Neural cell (in vitro differentiated cells): ENCODE measurements at regions not wholly inside any gene's neighbourhood (a gene's known extent, or its start where the extent isn't known, plus 50 kb on each side); places are given as distances from the start of the nearest gene placed in this dataset.

Experiments
- EP300 ChIP-seq: fragments of 450-650 bp; conservative IDR thresholded peaks from 2 replicates; pipeline ENCODE4 v1.6.1; 2014; ENCODE audit warnings: antibody characterized with exemption, mild to moderate bottlenecking, moderate library complexity; ENCODE audit not compliant: poor library complexity, severe bottlenecking
- EZH2 ChIP-seq: fragments of 200-600, 300-800 bp; shearing (Covaris generic), sonication (generic); IDR thresholded peaks from 2 replicates; pipeline ENCODE4 v1.6.1; 2014; ENCODE audit warnings: antibody characterized with exemption, low read length, borderline replicate concordance, mild to moderate bottlenecking; ENCODE audit not compliant: insufficient read depth, poor library complexity, severe bottlenecking
- POLR2AphosphoS5 ChIP-seq: IDR thresholded peaks from 2 replicates; pipeline ENCODE4 v1.6.1; 2012
- RAD21 ChIP-seq: fragments of 450-650 bp; conservative IDR thresholded peaks from 2 replicates; pipeline ENCODE4 v1.6.1; 2014; ENCODE audit warnings: antibody characterized with exemption, mild to moderate bottlenecking, moderate library complexity
- REST ChIP-seq: IDR thresholded peaks from 2 replicates; pipeline ENCODE4 v1.6.1; 2012; ENCODE audit warnings: borderline replicate concordance
- SMC3 ChIP-seq: fragments of 450-650 bp; conservative IDR thresholded peaks from 2 replicates; pipeline ENCODE4 v1.6.1; 2014; ENCODE audit warnings: antibody characterized with exemption, mild to moderate bottlenecking, moderate library complexity; ENCODE audit not compliant: poor library complexity
- TF ChIP-seq, protein P1 (sequence below): fragments of 450-650 bp; IDR thresholded peaks from 2 replicates; pipeline ENCODE4 v1.5.1; 2014; ENCODE audit warnings: antibody characterized with exemption, mild to moderate bottlenecking, moderate library complexity; ENCODE audit not compliant: poor library complexity, severe bottlenecking

- TF ChIP-seq, protein P1, sequence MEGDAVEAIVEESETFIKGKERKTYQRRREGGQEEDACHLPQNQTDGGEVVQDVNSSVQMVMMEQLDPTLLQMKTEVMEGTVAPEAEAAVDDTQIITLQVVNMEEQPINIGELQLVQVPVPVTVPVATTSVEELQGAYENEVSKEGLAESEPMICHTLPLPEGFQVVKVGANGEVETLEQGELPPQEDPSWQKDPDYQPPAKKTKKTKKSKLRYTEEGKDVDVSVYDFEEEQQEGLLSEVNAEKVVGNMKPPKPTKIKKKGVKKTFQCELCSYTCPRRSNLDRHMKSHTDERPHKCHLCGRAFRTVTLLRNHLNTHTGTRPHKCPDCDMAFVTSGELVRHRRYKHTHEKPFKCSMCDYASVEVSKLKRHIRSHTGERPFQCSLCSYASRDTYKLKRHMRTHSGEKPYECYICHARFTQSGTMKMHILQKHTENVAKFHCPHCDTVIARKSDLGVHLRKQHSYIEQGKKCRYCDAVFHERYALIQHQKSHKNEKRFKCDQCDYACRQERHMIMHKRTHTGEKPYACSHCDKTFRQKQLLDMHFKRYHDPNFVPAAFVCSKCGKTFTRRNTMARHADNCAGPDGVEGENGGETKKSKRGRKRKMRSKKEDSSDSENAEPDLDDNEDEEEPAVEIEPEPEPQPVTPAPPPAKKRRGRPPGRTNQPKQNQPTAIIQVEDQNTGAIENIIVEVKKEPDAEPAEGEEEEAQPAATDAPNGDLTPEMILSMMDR = no peak
- TF ChIP-seq POLR2AphosphoS5 (no peak), SMC3 (no peak), RAD21 (no peak), EP300 (no peak), EZH2 (no peak), REST (no peak)
Measured at GRCh38 chr22:48238284-48238915, 1476.0 kb downstream of the TBC1D22A start.
